TTC549 (cell line): ENCODE measurements at regions not wholly inside any gene's neighbourhood (a gene's known extent, or its start where the extent isn't known, plus 50 kb on each side); places are given as distances from the start of the nearest gene placed in this dataset.

ENCODE experiments used
- FAIRE-seq: peaks from 2 replicates; lab custom pipeline; 2012; peaks lifted over from hg19 to GRCh38; lab: Jason Lieb, UNC

- no peak for FAIRE-seq
These were observed 70.6 kb upstream of the PUDP start for GRCh38 chrX:7218321-7219152.

- no peak for FAIRE-seq
These were observed 69.1 kb upstream of the PUDP start for GRCh38 chrX:7216981-7217587.

DNA sequence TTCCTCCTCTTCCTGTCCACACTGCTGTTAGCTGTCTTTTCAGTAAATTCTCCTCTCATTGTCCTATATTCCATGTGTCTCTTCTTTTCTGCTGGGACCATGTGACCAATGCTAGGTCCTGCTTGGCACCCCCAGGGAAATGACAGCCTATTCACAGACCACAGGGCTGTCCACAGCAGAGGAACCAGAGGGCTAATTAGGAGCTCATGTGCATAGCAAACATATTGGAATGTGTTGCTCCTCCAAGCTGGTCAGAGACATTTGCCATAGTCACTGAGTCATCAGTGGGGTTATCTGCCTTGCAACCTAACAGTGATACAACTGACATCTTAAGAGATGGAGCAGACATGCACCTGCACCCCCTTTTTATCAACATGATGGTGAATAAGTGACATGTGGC lies 67.9 kb upstream of the PUDP start:
- no peak for FAIRE-seq

DNA sequence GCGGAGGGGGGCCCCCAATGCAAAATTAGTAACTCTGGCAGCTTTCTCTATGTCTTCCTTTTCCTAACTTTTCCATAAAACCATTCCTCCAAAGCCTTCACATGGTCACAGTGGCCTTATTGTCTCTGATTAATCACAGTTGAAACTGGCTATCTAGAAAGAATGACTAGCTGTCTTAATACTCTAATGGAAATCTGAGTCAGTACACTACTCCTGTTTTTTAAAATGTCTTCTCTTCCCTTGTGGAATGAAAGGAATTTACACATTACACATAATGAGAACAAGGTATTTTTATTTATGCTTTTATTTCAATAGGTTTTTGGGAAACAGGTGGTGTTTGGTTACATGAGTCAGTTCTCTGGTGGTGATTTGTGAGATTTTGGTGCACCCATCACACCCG lies 66.3 kb upstream of the PUDP start:
- no peak for FAIRE-seq

GRCh38 chrX:7205037-7205577 lies 57.2 kb upstream of the PUDP start:
- no peak for FAIRE-seq

DNA sequence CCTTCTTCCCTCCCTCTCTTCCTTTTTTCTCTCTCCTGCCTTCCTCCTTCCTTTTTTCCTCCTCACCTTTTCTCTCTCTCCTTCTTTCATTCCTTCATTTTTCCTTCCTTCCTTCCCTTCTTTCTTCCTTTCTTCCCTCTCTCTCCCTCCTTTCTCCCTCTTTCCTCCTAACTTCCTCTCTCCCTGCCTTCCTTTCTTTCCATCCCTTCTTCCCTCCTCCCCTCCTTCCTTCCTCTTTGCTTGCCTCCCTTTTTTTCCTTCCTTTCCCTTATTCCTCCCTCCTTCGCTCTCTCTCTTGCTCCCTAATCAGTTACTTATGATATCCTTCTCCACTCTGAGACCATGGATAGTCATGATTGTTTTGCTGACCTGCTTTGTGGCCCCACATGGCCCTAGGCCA lies 56.7 kb upstream of the PUDP start:
- FAIRE-seq = no peak

DNA sequence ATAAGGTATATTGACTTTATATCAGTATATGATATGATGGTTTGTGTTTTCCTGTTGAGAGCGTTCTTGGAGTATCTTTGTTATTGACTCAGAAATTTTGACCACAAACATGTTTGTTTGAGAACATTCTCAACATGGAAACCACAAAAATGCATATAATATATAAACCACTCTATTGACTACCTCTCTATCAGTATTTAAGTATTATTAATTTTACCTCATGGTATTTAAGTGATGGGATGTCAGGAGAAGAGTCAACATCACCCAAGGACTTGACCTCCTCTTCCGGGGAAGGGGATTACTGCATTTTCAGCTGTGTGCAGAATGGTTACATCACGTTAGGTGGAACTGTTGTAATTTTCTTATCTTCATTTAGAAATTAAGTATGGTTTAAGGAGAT lies 54.3 kb upstream of the PUDP start:
- no peak for FAIRE-seq

DNA sequence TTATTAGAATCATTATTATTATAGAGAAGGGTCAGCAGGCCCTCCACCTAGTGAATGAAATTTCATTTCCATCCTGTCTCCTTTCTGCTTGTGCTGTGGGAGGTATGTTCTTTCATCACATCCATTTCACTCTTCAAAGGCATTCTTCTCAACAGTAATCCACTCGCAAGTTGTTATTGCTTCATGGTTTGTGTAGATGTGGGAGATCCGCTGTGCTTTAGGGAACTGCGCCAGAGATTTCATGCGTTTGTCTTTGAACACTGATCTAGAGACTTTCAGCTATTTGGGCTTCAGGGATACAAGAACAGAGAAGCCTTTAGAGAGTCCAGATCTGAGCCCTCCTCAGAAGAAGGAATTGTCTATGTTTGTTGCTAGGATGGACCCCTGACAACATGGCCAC lies 53.5 kb upstream of the PUDP start:
- no peak for FAIRE-seq

- FAIRE-seq = no peak
These were observed 50.5 kb upstream of the PUDP start for GRCh38 chrX:7198499-7198898.
